Panc1 (cell line): ENCODE measurements at regions not wholly inside any gene's neighbourhood (a gene's known extent, or its start where the extent isn't known, plus 50 kb on each side); places are given as distances from the start of the nearest gene placed in this dataset.

Experiments used
- ATAC-seq: fragments of 200-7000 bp; cut with Tn5 transposase; 2 replicates; pipeline ENCODE4 v1.9.1; 2020; ENCODE audit warnings: mild to moderate bottlenecking, moderate library complexity
- BruUV-seq: library from RNA; stranded (reverse); fragments of 400-500 nt; replicated peaks from 2 replicates; lab custom pipeline; 2021; lab: Mats Ljungman, UMichigan
- CTCF ChIA-PET: fragments of 300-600 bp; sonication (Branson Sonifier 250); formaldehyde crosslinking; loops from one replicate; lab custom pipeline; 2022; ENCODE audit warnings: antibody characterized with exemption; lab: Charles Lee
- POLR2A ChIA-PET: fragments of 300-600 bp; sonication (Branson Sonifier 250); formaldehyde crosslinking; loops from one replicate; lab custom pipeline; 2022; ENCODE audit warnings: antibody characterized with exemption; lab: Charles Lee
- DNase-seq: peaks from one replicate; pipeline ENCODE4 v3.0.0-alpha.2; 2010; ENCODE audit warnings: low read depth, low spot score
- H3K27ac ChIP-seq: 2 replicates; pipeline ENCODE4 v1.5.1; 2011; ENCODE audit warnings: mild to moderate bottlenecking, low read length, inconsistent platforms
- H3K27me3 ChIP-seq: fragments of 200-500 bp; sonication (Bioruptor generic); 2 replicates; pipeline ENCODE4 v1.6.0; 2014; ENCODE audit warnings: low read length, inconsistent platforms; ENCODE audit not compliant: control insufficient read depth, insufficient read depth
- H3K36me3 ChIP-seq: fragments of 200-500 bp; sonication (Bioruptor generic); 2 replicates; pipeline ENCODE4 v1.5.1; 2014; ENCODE audit warnings: inconsistent platforms, mild to moderate bottlenecking, low read length, moderate library complexity; ENCODE audit not compliant: control insufficient read depth, insufficient read depth
- H3K4me1 ChIP-seq: 2 replicates; pipeline ENCODE4 v1.5.1; 2011; ENCODE audit warnings: inconsistent platforms, mild to moderate bottlenecking, low read length, moderate library complexity; ENCODE audit not compliant: control insufficient read depth, insufficient read depth
- H3K4me3 ChIP-seq, 2 experiments: 2 replicates each; pipeline ENCODE4 v1.5.1; 2011 to 2012; ENCODE audit warnings: low read depth in 2 of 2, low read length in 2 of 2, mild to moderate bottlenecking in 2 of 2, inconsistent platforms in 1 of 2, moderate library complexity in 1 of 2
- H3K9me3 ChIP-seq: fragments of 200-500 bp; sonication (Bioruptor generic); 2 replicates; pipeline ENCODE4 v1.5.1; 2014; ENCODE audit warnings: low read depth, mild to moderate bottlenecking, inconsistent platforms, low read length, moderate library complexity; ENCODE audit not compliant: control insufficient read depth, insufficient read depth
- POLR2AphosphoS5 ChIP-seq: IDR thresholded peaks from 2 replicates; pipeline ENCODE4 v1.6.1; 2012; ENCODE audit warnings: mild to moderate bottlenecking, low read depth, low read length, moderate library complexity
- SIN3A ChIP-seq: IDR thresholded peaks from 2 replicates; pipeline ENCODE4 v1.6.1; 2012; ENCODE audit warnings: low read depth, mild to moderate bottlenecking, low read length, moderate library complexity, borderline replicate concordance; ENCODE audit not compliant: insufficient read depth
- TCF7L2 ChIP-seq: IDR thresholded peaks from 2 replicates; pipeline ENCODE4 v1.6.1; 2011; ENCODE audit warnings: mild to moderate bottlenecking, low read depth, low read length, inconsistent platforms
- in situ Hi-C: cut with HindIII; loops from 2 replicates; pipeline ENCODE4 v1.10.0; 2016; ENCODE audit warnings: low sequenced_read_pairs, low pct_unique_long_range_greater_than_20kb
- intact Hi-C: fragments of 100-400 bp; cut with micrococcal nuclease; formaldehyde crosslinking; loops from one replicate; pipeline ENCODE4 v1.10.0; 2022; ENCODE audit not compliant: unreplicated experiment
- TF ChIP-seq, protein P1 (sequence below): fragments of 450-650 bp; IDR thresholded peaks from 2 replicates; pipeline ENCODE4 v1.5.1; 2017; ENCODE audit warnings: mild to moderate bottlenecking
- TF ChIP-seq, protein P2 (sequence below), 2 experiments: IDR thresholded peaks; 2 replicates each; pipeline ENCODE4 v1.6.1; 2011 to 2012; ENCODE audit warnings: low read depth in 2 of 2, control low read depth in 1 of 2, low read length in 1 of 2, mild to moderate bottlenecking in 1 of 2, moderate library complexity in 1 of 2; ENCODE audit not compliant: insufficient read depth in 1 of 2

DNA sequence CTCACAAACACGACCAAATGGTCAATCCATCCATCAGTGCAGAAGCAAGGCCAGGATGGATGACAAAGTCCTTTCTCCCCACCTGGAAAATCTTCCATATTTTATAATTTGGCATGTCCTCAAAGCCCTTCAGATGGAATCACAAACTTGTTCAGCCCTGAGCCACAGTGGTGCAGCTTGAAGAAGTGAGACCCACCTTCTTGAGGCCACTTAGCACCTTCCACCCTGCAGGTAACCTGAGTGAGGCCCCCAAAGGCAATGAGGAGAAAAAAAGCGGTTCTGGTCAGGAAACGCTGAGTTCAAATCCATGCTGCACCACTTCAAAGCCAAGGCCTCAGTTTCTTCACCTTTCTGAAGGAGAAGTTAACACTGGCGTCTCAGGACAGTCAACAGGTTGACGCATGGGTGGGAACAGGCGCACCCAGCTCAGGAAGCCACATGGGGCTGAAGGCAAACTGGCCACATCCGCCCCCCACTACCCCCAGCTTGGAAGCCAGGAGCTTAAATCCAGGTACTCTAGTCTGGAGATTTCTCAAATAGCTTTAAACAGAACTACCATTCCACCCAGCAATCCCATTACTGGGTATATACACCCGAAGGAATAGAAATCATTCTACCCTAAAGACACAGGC lies 320.4 kb downstream of the BCL11B start:
- no peaks in the 10 kb centered on the region for H3K9me3 ChIP-seq
- no peaks in the 10 kb centered on the region for H3K36me3 ChIP-seq
- POLR2A ChIA-PET: no interaction called here
- in situ Hi-C loops: no loop called here
- TF ChIP-seq, protein P1, sequence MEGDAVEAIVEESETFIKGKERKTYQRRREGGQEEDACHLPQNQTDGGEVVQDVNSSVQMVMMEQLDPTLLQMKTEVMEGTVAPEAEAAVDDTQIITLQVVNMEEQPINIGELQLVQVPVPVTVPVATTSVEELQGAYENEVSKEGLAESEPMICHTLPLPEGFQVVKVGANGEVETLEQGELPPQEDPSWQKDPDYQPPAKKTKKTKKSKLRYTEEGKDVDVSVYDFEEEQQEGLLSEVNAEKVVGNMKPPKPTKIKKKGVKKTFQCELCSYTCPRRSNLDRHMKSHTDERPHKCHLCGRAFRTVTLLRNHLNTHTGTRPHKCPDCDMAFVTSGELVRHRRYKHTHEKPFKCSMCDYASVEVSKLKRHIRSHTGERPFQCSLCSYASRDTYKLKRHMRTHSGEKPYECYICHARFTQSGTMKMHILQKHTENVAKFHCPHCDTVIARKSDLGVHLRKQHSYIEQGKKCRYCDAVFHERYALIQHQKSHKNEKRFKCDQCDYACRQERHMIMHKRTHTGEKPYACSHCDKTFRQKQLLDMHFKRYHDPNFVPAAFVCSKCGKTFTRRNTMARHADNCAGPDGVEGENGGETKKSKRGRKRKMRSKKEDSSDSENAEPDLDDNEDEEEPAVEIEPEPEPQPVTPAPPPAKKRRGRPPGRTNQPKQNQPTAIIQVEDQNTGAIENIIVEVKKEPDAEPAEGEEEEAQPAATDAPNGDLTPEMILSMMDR: no peak
- TF ChIP-seq SIN3A (no peak), POLR2AphosphoS5 (no peak), TCF7L2 (no peak)
- no peak overlapping the region for H3K27ac ChIP-seq
- CTCF ChIA-PET: no interaction called here
- no peak for DNase-seq
- no peaks in the 10 kb centered on the region for H3K4me1 ChIP-seq
- no peak for ATAC-seq
- no peak overlapping the region for H3K4me3 ChIP-seq
- BruUV-seq: no TSS peak
- intact Hi-C loops: no loop called here
- no peaks in the 10 kb centered on the region for H3K27me3 ChIP-seq

DNA sequence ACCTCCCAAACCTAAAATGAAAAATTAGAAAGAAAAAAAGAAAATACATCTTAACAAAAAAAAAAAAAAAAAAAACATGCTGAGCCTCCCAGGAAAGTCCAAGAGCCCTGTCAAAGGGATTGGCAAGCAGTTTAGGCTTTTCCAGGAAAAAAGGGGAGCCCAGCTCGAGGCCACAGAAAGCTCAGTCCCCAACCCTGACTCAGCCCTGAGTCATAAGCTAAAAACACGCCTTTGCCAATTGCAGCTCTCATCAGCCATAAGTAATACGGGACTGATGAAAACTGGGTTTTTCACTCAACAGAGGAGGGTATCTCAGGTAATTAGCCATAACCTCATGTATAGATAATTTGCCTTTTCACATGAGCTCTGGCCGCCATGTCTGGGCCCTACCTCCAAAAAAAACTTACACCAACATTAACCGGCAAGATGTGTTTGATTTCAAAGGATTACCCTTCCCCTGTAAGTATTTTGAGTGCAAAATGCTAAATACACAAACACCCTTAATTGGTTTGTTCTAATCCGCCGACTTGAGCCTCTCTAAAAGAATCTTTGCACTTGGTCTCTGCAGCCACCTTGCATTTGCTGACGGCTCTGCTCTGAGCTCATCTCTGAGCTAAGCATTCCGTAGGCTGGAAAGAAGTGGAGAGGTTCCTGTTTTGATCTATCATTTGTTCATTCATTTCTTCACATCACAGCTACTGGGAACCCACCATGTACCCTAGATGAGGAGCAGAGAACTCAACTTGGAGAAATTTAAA lies 319.2 kb downstream of the BCL11B start:
- in situ Hi-C loops (no loop called here), intact Hi-C loops (no loop called here)
- Histone ChIP-seq H3K4me3 (no peak overlapping the region), H3K9me3 (no peaks in the 10 kb centered on the region), H3K4me1 (no peaks in the 10 kb centered on the region), H3K27me3 (no peaks in the 10 kb centered on the region), H3K36me3 (no peaks in the 10 kb centered on the region), H3K27ac (no peak overlapping the region)
- TF ChIP-seq TCF7L2: no peak
- TF ChIP-seq, protein P2, sequence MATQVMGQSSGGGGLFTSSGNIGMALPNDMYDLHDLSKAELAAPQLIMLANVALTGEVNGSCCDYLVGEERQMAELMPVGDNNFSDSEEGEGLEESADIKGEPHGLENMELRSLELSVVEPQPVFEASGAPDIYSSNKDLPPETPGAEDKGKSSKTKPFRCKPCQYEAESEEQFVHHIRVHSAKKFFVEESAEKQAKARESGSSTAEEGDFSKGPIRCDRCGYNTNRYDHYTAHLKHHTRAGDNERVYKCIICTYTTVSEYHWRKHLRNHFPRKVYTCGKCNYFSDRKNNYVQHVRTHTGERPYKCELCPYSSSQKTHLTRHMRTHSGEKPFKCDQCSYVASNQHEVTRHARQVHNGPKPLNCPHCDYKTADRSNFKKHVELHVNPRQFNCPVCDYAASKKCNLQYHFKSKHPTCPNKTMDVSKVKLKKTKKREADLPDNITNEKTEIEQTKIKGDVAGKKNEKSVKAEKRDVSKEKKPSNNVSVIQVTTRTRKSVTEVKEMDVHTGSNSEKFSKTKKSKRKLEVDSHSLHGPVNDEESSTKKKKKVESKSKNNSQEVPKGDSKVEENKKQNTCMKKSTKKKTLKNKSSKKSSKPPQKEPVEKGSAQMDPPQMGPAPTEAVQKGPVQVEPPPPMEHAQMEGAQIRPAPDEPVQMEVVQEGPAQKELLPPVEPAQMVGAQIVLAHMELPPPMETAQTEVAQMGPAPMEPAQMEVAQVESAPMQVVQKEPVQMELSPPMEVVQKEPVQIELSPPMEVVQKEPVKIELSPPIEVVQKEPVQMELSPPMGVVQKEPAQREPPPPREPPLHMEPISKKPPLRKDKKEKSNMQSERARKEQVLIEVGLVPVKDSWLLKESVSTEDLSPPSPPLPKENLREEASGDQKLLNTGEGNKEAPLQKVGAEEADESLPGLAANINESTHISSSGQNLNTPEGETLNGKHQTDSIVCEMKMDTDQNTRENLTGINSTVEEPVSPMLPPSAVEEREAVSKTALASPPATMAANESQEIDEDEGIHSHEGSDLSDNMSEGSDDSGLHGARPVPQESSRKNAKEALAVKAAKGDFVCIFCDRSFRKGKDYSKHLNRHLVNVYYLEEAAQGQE (IDR thresholded peaks at IDR 0.05; ENCODE audit: insufficient read depth in 1 of 2, low read depth in 2 of 2, low read length in 1 of 2): no peak
- no peak for TF ChIP-seq POLR2AphosphoS5
- TF ChIP-seq, protein P1: no peak
- TF ChIP-seq SIN3A: no peak
- ATAC-seq: no peak
- no TSS peak for BruUV-seq
- ChIA-PET CTCF (no interaction called here), POLR2A (no interaction called here)
- DNase-seq: peak; percentile 1
